Stimulated activated naive B cell treated with anti-CD40 and anti-IgM and Interleukin-4, amounts not matched to agents 10 μg/mL and 1 μg/mL and 100 μg/mL, for 72 hours (primary cell): ENCODE measurements at regions not wholly inside any gene's neighbourhood (a gene's known extent, or its start where the extent isn't known, plus 50 kb on each side); places are given as distances from the start of the nearest gene placed in this dataset.

ENCODE experiments used
- ATAC-seq, 2 donors: fragments of 150-1000 bp; cut with Tn5 transposase; replicated peaks; 2 replicates each; pipeline ENCODE4 v1.10.0; 2021; ENCODE audit warnings: moderate library complexity in 1 of 2
- DNase-seq: peaks from one replicate; pipeline ENCODE4 v3.0.0; 2021
- H3K27ac Mint-ChIP-seq: one replicate; pipeline ENCODE4 v1.8.0; 2022; ENCODE audit warnings: mild to moderate bottlenecking, mixed read lengths
- H3K27me3 Mint-ChIP-seq, 2 donors: one replicate each; pipeline ENCODE4 v1.8.0; 2022; ENCODE audit warnings: mixed read lengths in 2 of 2
- H3K36me3 Mint-ChIP-seq, 2 donors: one replicate each; pipeline ENCODE4 v1.8.0; 2022; ENCODE audit warnings: mixed read lengths in 2 of 2, mild to moderate bottlenecking in 1 of 2
- H3K4me1 Mint-ChIP-seq, 2 donors: one replicate each; pipeline ENCODE4 v1.8.0; 2022; ENCODE audit warnings: mixed read lengths in 2 of 2, mild to moderate bottlenecking in 1 of 2
- H3K4me3 Mint-ChIP-seq, 2 donors: one replicate each; pipeline ENCODE4 v1.8.0; 2022; ENCODE audit warnings: mild to moderate bottlenecking in 2 of 2, mixed read lengths in 2 of 2, moderate library complexity in 1 of 2
- H3K9me3 Mint-ChIP-seq, 2 donors: one replicate each; pipeline ENCODE4 v1.8.0; 2022; ENCODE audit warnings: mixed read lengths in 2 of 2, mild to moderate bottlenecking in 1 of 2

DNA sequence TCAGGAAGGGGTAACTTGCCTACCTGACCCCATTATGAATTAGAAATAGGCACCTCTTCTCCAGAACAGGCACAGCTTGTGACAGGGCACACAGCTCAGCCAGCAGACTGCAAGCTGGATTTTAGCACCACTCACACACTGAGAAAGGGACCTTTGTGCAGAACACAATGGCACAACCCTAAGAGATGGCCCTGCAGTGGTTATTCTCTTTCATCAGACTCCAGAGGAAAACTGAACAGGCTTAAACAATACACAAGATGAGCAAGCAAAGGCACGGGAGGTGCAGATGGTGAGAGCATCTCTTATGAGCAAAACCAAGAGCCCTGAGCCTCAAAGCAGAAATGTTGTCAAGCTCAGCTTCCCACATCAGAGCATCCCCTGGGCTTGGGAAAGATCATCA, 93.8 kb upstream of the LRRC55 start:
- no peak for ATAC-seq
- H3K27me3 Mint-ChIP-seq = peaks cover 5 to 10% of the 10 kb centered on the region in 2 donors
- no peak for DNase-seq
- no peak overlapping the region for H3K4me3 Mint-ChIP-seq
- no peaks in the 10 kb centered on the region for H3K36me3 Mint-ChIP-seq
- no peaks in the 10 kb centered on the region for H3K4me1 Mint-ChIP-seq
- H3K9me3 Mint-ChIP-seq = peaks cover 0 to 4% of the 10 kb centered on the region in 2 donors
- no peak overlapping the region for H3K27ac Mint-ChIP-seq

DNA sequence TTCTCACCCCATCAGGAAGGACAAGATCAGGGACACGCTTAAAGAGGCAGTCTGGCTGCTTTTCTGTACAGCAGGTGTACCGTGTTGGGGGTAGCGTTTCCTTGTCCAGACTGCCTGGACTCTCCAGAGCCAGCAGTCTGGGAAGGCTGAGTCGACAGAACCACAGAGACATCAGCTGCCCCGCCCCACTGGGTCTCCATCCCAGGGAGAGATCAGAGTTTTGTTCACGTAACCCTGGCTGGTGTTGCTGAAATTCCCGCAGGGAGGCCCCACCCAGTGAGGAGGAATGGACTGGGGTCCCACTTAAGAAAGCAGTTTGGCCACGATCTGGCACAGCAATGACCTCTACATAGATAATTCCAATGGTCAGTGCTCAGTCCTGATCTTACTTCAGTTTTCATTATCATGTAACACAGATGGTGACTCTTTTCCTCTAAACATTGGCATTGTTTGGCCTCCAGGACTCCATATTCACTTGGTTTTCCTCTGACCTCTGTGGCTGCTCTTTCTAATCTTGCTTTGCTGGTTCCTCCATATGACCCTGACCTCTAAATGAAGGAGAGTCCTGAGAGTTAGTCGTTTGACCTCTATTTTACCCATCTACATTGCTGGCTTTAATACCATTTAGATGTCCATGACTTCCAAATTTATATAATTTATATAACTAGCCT, 89.6 kb upstream of the LRRC55 start:
- Mint-ChIP-seq H3K27me3 (peaks cover 8 to 11% of the 10 kb centered on the region in 2 donors), H3K4me3 (no peak overlapping the region), H3K27ac (no peak overlapping the region), H3K4me1 (no peaks in the 10 kb centered on the region), H3K36me3 (no peaks in the 10 kb centered on the region), H3K9me3 (peaks cover 0 to 2% of the 10 kb centered on the region in 2 donors)
- no peak for ATAC-seq
- DNase-seq = no peak

DNA sequence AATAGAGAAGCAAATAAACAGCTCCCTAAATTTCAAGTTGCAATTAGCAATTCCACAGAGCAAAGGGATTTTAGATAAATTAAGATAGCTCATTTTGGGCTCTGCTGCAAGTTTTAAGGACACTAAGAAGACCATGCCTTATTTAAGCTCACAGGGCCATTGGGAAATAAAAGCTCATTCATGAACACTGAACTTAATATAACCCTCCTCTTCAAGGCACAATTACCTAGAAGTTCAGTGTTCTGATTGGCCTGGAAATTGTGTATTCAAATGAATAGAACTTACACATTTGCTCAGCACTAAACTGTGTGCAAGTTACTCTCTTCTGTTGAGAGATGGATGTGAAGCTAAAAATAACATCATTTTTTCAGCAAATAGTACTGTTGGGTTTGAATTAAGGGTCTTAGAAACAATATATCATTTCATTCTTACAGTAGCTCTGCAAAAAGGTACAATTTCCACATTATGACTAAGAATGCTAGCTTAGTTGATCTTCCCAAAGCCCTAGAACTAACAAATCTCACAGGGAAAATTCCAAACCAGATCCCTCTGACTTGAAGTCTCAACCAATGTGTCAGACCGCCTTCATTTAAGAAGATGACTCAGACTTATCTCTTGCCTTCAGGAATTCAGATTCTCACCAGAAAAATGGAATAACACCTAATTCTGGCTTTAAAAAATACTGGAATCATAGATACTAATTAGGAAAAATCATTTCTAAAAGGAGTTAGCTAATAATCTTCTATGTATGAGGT, 87.4 kb upstream of the LRRC55 start:
- Mint-ChIP-seq H3K9me3 (peaks cover 0 to 3% of the 10 kb centered on the region in 2 donors), H3K27me3 (peaks cover 8 to 11% of the 10 kb centered on the region in 2 donors), H3K36me3 (no peaks in the 10 kb centered on the region), H3K4me1 (no peaks in the 10 kb centered on the region), H3K4me3 (no peak overlapping the region), H3K27ac (no peak overlapping the region)
- no peak for DNase-seq
- ATAC-seq = no peak

DNA sequence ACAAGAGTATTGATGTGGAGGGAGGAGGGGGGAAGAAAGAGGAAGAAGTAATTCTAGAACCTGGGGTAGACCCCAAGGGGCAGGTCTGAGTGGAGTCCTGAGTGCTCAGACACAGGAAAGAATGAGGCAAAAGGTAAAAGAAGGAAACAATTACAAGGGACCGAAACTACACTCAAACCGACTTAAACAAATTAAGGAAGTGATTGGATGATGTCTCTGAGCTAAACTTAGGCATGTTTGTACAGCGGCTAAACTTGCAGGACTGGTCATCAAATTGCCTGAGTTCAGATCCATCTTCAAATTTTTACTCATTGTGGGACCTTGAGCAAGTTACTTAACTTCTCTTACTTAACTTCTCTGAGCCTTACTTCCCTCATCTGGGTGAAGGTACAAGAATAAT, 86.3 kb upstream of the LRRC55 start:
- Mint-ChIP-seq H3K36me3 (no peaks in the 10 kb centered on the region), H3K4me3 (no peak overlapping the region), H3K27me3 (peaks cover 8 to 11% of the 10 kb centered on the region in 2 donors), H3K9me3 (peaks cover 0 to 3% of the 10 kb centered on the region in 2 donors), H3K4me1 (no peaks in the 10 kb centered on the region), H3K27ac (no peak overlapping the region)
- ATAC-seq = peak; percentile 23 to 50
- peak; percentile 0 for DNase-seq

DNA sequence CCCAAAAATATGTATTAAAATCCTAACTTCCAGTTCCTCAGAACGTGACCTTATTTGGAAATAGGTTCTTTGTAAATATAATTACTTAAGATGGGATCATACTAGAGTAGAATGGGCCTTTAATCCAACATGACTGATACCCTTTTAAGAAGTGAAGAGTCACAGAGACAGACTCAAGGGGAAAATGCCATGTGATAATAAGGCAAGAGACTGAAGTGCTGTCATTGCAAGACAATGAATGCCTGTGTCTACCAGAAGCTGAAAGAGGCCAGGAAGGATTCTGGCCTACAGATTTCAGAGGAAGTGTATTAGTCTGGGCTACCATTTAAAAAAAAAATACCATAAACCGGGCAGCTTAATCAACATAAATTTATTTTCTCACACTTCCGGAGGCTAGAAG, 85.9 kb upstream of the LRRC55 start:
- ATAC-seq = no peak
- peaks cover 0 to 3% of the 10 kb centered on the region in 2 donors for H3K9me3 Mint-ChIP-seq
- DNase-seq = no peak
- no peak overlapping the region for H3K27ac Mint-ChIP-seq
- H3K4me1 Mint-ChIP-seq = no peaks in the 10 kb centered on the region
- peaks cover 8 to 11% of the 10 kb centered on the region in 2 donors for H3K27me3 Mint-ChIP-seq
- H3K36me3 Mint-ChIP-seq = no peaks in the 10 kb centered on the region
- no peak overlapping the region for H3K4me3 Mint-ChIP-seq

DNA sequence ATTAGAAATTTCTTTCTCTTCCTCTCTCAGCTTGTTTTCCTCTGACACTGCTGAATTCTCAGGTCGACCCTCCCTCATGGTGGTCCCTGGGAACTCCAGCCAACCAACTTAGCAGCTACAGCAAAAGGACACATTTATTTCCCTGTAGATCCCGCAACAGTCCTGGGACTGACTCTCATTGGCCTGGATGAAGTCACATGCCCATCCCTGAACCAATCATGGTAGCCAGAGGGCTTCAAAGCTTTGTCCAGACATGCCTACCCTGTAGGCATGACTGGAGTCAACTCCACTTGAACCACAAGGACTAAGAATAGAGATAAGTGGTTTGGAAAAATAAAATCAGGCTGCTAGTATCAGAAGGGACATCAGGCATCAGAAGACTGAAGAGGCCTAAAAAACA, 84.6 kb upstream of the LRRC55 start:
- peaks cover 0 to 3% of the 10 kb centered on the region in 2 donors for H3K9me3 Mint-ChIP-seq
- no peak overlapping the region for H3K4me3 Mint-ChIP-seq
- ATAC-seq (no peak), DNase-seq (no peak)
- no peaks in the 10 kb centered on the region for H3K4me1 Mint-ChIP-seq
- H3K36me3 Mint-ChIP-seq = no peaks in the 10 kb centered on the region
- peaks cover 8 to 11% of the 10 kb centered on the region in 2 donors for H3K27me3 Mint-ChIP-seq
- no peak overlapping the region for H3K27ac Mint-ChIP-seq

DNA sequence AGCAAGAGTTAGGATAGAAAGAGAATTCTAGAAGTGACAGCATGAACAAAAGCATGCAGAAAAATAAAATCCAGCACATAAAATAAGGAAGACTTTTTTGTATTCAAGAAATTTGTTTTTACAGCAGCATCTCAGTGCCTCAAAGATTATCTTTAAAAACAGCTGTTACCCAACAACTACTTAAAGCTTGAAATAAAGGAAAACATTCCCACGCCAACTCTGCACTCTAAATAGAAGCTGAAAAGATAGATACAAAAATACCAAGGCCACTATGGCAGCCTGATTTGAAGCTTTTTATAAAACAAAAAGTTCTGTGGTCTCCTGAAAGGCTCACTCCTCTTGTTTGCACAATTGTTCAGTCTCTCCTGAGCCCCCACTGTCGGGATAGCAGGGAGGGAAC, 83.6 kb upstream of the LRRC55 start:
- Mint-ChIP-seq H3K4me3 (no peak overlapping the region), H3K9me3 (peaks cover 0 to 3% of the 10 kb centered on the region in 2 donors), H3K4me1 (no peaks in the 10 kb centered on the region), H3K36me3 (no peaks in the 10 kb centered on the region), H3K27me3 (peaks cover 4 to 7% of the 10 kb centered on the region in 2 donors), H3K27ac (no peak overlapping the region)
- no peak for ATAC-seq
- DNase-seq = no peak

DNA sequence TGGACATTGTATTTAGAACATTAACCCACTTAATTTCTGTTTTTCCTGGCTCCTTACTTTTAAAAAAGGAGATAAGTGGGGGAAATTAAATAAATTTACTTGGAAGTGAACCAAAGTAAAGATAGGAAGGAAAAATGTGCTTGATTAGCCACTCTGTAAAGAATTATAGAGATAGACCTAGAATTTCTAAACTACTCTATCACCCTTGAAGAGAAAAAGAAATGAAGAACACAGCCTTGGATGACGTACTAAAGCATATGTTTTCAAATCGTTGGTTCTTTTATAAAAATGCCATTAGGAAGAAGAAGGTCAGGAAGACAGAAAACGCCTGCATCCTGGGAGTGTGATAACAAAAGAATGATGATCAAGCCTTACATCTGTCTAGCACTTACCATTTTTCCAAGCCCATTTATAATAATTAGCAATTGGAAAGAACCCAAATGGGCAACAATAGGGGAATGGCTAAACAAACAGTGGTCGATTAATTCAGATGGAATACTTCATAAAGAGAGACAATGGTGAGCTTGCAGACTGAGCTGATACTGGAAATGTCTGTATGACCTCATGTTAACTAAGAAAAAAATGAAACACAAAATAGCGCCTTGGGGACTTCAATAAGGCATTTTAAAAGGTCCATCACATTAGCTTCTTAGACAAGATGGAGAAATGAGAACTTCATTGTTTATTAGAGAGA, 81.0 kb upstream of the LRRC55 start:
- no peak overlapping the region for H3K4me3 Mint-ChIP-seq
- peaks cover 1 to 3% of the 10 kb centered on the region in 2 donors for H3K27me3 Mint-ChIP-seq
- H3K9me3 Mint-ChIP-seq = peaks cover 0 to 3% of the 10 kb centered on the region in 2 donors
- no peaks in the 10 kb centered on the region for H3K4me1 Mint-ChIP-seq
- H3K27ac Mint-ChIP-seq = no peak overlapping the region
- DNase-seq = no peak
- no peak for ATAC-seq
- H3K36me3 Mint-ChIP-seq = no peaks in the 10 kb centered on the region

DNA sequence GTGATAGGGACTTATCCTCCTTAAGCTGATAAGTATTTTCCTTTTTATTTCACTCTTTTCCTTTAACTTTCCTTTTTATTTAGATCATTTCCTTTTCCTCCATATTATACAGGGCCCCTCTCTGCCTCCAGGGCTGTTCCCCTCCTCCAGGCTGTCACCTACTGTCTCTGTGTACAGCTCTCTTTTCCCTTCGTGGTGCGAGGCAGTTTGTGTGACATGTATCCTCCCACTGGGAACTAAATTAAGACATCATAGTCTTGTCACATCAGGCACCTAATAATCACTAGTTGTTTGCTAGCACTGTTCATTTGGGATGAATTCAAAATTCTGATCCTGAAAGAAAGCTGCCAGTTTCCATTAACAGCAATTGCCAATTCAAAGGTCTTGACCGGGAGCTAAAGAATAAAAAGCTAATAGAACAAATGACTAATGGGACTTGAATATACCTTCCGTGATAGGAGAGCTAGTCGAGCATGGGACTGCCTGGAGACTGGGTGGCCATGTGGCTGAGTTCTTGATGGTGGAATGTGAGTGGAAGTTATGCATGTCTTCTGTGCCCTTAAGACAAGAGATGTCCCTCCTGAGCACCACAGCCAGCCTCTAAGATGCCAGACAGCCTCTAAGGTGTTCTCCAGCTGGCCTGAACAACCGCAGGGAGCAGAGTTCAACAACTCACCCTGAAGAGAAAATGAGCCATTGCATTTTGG, 77.7 kb upstream of the LRRC55 start:
- Mint-ChIP-seq H3K4me3 (no peak overlapping the region), H3K27ac (no peak overlapping the region)

DNA sequence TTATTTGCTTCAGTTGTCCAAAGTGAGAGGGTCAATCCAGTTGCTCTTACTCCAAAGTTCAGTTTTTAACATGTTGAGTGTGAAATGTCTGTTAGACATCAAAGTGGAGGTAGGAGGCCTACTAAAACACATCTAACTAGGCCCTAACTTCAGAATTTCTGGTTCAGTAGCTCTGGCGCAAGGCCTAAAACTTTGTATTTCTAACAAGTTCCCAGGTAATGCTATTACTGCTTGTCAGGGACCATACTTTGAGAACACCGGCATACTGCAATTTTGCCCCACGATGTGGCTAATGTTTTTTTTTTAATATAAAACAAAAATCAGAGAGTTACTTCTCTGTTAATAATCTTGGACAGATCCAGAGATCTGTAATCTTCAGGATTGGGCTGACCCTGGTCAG, 72.4 kb upstream of the LRRC55 start:
- no peak overlapping the region for H3K4me3 Mint-ChIP-seq
- H3K9me3 Mint-ChIP-seq = peaks cover 4 to 14% of the 10 kb centered on the region in 2 donors
- DNase-seq = no peak
- no peak for ATAC-seq
- no peaks in the 10 kb centered on the region for H3K36me3 Mint-ChIP-seq
- H3K4me1 Mint-ChIP-seq = no peaks in the 10 kb centered on the region
- no peak overlapping the region for H3K27ac Mint-ChIP-seq
- peaks cover 0 to 16% of the 10 kb centered on the region in 2 donors for H3K27me3 Mint-ChIP-seq

More for the DNA sequence above, 77.7 kb upstream of the LRRC55 start:
- H3K27me3 Mint-ChIP-seq = peaks cover 0 to 16% of the 10 kb centered on the region in 2 donors
- peaks cover 4 to 12% of the 10 kb centered on the region in 2 donors for H3K9me3 Mint-ChIP-seq
- no peaks in the 10 kb centered on the region for H3K4me1 Mint-ChIP-seq
- no peak for DNase-seq
- no peak for ATAC-seq
- H3K36me3 Mint-ChIP-seq = no peaks in the 10 kb centered on the region

DNA sequence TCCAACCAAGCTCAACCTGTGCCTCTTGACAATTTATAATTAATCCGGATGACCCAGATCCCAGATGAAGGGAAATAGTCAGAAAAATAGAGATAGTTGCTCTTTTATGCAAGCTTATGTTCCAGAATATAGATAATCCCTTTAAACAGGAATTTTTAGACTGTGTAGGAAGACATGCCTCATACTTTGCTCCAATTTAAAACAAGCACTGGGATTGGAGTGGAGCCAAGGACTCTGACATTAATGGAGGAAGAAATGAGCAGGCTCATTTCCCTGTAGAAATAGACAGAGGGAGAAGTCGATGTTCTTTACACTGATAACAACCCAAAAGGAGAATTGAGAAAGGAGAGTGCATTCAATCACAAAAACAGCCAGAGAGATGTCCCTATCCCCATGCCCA, 70.1 kb upstream of the LRRC55 start:
- Mint-ChIP-seq H3K4me3 (no peak overlapping the region), H3K9me3 (peaks cover 4 to 11% of the 10 kb centered on the region in 2 donors), H3K4me1 (no peaks in the 10 kb centered on the region), H3K27me3 (peaks cover 0 to 10% of the 10 kb centered on the region in 2 donors), H3K36me3 (no peaks in the 10 kb centered on the region), H3K27ac (no peak overlapping the region)
- ATAC-seq (no peak), DNase-seq (no peak)

DNA sequence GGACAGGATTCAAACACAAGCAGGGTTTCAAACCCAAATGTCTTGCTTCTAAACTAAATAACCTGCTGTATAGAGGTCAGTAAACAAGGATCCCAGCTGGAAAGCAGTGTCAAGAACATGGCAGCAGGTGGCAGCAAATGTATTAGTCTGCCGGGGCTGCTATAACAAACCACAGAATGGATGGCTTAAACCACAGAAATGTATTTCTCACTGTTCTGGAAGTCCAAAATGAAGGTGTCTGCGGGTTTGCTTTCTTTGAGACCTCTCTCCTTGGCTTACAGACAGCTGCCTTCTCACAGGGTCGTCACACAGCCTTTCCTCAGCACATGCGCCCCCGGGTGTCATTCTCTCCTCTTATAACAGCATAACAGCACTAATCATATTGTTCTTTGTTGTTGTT, 65.1 kb upstream of the LRRC55 start:
- H3K4me3 Mint-ChIP-seq = no peak overlapping the region
- H3K9me3 Mint-ChIP-seq = no peaks in the 10 kb centered on the region
- DNase-seq (peak; percentile 1), ATAC-seq (peak; percentile 64)
- no peaks in the 10 kb centered on the region for H3K4me1 Mint-ChIP-seq
- H3K27me3 Mint-ChIP-seq = peaks cover 11% of the 10 kb centered on the region in 2 donors
- no peaks in the 10 kb centered on the region for H3K36me3 Mint-ChIP-seq
- H3K27ac Mint-ChIP-seq = no peak overlapping the region

DNA sequence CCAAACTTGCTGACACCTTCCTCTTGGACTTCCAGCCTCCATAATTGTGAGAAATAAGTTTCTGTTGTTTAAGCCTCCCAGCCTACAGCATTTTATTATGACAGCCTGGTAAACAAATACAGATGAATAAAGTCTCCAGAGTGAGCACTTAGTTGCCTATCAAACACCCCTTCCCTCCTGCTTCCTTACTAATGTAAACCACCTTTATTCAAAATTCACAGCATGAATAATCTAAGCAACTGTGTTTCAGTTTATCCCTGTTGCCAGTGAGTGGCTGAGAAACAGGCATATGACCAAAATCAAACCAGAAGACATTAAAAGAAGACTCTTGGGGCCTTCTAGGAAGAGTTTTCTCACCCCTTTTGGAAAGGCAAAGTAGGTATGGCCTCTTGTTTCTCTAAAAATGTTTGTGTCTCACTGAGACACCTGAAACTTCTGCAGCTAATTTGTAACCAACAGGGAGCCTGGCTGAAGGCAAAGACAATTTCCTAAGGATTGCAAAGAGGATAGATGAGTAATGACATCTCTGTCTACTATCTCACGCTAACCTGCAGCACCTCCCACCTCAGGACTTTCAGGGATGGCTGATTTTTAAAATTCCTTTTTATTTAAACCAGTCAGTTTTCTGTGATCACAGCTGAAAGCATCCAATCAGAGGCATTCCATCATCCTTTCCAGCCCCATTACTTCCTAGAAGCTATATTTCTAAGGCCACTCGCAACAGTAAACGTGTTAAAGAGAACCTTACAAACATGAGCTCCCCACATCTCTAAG, 61.4 kb upstream of the LRRC55 start:
- DNase-seq = no peak
- no peaks in the 10 kb centered on the region for H3K36me3 Mint-ChIP-seq
- no peaks in the 10 kb centered on the region for H3K4me1 Mint-ChIP-seq
- peaks cover 22 to 32% of the 10 kb centered on the region in 2 donors for H3K27me3 Mint-ChIP-seq
- H3K27ac Mint-ChIP-seq = no peak overlapping the region
- H3K9me3 Mint-ChIP-seq = peaks cover 0 to 1% of the 10 kb centered on the region in 2 donors
- no peak for ATAC-seq
- H3K4me3 Mint-ChIP-seq = no peak overlapping the region
